HepG2 (cell line): ENCODE measurements at regions not wholly inside any gene's neighbourhood (a gene's known extent, or its start where the extent isn't known, plus 50 kb on each side); places are given as distances from the start of the nearest gene placed in this dataset.

ENCODE experiments used
- GATAD1 ChIP-seq: IDR thresholded peaks from 2 replicates; pipeline ENCODE4 v1.6.1; 2016; ENCODE audit warnings: missing genetic modification reagents, missing compliant biosample characterization
- PRMT3 ChIP-seq: sonication (generic); formaldehyde crosslinking; IDR thresholded peaks from 2 replicates; pipeline ENCODE4 v1.8.1; 2022; ENCODE audit warnings: low read depth, mild to moderate bottlenecking, moderate library complexity, missing genetic modification reagents, borderline replicate concordance
- SP5 ChIP-seq: IDR thresholded peaks from 2 replicates; pipeline ENCODE4 v1.6.1; 2016; ENCODE audit warnings: low read depth, borderline replicate concordance
- ZNF136 ChIP-seq: sonication (generic); formaldehyde crosslinking; IDR thresholded peaks from 2 replicates; pipeline ENCODE4 v1.8.1; 2022; ENCODE audit warnings: low read depth, mild to moderate bottlenecking, moderate library complexity, missing genetic modification reagents
- ZNF207 ChIP-seq: fragments of 450-650 bp; IDR thresholded peaks from 2 replicates; pipeline ENCODE4 v1.6.1; 2016; ENCODE audit warnings: antibody characterized with exemption, borderline replicate concordance
- ZNF333 ChIP-seq: sonication (generic); formaldehyde crosslinking; IDR thresholded peaks from 2 replicates; pipeline ENCODE4 v1.4.0; 2020; ENCODE audit warnings: mild to moderate bottlenecking, missing genetic modification reagents, borderline replicate concordance
- TF ChIP-seq, protein P1 (sequence below), 2 experiments: sonication (generic) in 1 of 2; formaldehyde crosslinking in 1 of 2; IDR thresholded peaks; 2 replicates each; pipeline versions ENCODE4 v1.6.1 to v1.9.0; 2014 to 2022; ENCODE audit warnings: antibody characterized with exemption in 1 of 2, borderline replicate concordance in 1 of 2, inconsistent platforms in 1 of 2, low read depth in 1 of 2, missing genetic modification reagents in 1 of 2
- TF ChIP-seq, protein P2 (sequence below): sonication (generic); formaldehyde crosslinking; conservative IDR thresholded peaks from 2 replicates; pipeline ENCODE4 v1.4.0; 2020; ENCODE audit warnings: mild to moderate bottlenecking, missing genetic modification reagents, moderate library complexity
- TF ChIP-seq, protein P3 (sequence below): sonication (generic); formaldehyde crosslinking; IDR thresholded peaks from 2 replicates; pipeline ENCODE4 v1.4.0; 2020; ENCODE audit warnings: missing genetic modification reagents, borderline replicate concordance

DNA sequence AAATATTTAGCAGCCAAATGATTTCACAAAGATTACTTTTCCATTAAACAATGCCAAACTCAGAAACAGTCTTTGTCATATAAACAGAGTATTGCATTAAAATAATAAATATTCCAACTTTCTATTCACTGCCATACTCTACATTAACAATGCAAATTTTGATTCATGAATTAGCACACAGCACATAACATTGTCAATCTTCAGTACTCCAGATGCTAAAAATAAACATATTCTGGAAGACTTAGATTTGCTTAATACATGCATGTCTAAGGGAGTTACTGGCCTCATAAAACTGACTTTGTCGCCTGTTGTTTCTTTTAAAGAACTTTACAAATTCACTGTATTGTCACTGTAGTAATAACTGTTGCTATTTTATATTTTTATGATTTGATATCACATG is 131.6 kb downstream of the TMEM144 start (continued):
- TF ChIP-seq, protein P1, sequence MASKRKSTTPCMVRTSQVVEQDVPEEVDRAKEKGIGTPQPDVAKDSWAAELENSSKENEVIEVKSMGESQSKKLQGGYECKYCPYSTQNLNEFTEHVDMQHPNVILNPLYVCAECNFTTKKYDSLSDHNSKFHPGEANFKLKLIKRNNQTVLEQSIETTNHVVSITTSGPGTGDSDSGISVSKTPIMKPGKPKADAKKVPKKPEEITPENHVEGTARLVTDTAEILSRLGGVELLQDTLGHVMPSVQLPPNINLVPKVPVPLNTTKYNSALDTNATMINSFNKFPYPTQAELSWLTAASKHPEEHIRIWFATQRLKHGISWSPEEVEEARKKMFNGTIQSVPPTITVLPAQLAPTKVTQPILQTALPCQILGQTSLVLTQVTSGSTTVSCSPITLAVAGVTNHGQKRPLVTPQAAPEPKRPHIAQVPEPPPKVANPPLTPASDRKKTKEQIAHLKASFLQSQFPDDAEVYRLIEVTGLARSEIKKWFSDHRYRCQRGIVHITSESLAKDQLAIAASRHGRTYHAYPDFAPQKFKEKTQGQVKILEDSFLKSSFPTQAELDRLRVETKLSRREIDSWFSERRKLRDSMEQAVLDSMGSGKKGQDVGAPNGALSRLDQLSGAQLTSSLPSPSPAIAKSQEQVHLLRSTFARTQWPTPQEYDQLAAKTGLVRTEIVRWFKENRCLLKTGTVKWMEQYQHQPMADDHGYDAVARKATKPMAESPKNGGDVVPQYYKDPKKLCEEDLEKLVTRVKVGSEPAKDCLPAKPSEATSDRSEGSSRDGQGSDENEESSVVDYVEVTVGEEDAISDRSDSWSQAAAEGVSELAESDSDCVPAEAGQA (IDR thresholded peaks at IDR 0.05; ENCODE audit: low read depth) = no peak
- TF ChIP-seq, protein P1 (CRISPR knock-in tag; IDR thresholded peaks at IDR 0.05; ENCODE audit: borderline replicate concordance) = no peak
- TF ChIP-seq PRMT3 = no peak
- no peak for TF ChIP-seq ZNF333 (CRISPR knock-in tag)
- no peak for TF ChIP-seq ZNF207
- TF ChIP-seq, protein P2, sequence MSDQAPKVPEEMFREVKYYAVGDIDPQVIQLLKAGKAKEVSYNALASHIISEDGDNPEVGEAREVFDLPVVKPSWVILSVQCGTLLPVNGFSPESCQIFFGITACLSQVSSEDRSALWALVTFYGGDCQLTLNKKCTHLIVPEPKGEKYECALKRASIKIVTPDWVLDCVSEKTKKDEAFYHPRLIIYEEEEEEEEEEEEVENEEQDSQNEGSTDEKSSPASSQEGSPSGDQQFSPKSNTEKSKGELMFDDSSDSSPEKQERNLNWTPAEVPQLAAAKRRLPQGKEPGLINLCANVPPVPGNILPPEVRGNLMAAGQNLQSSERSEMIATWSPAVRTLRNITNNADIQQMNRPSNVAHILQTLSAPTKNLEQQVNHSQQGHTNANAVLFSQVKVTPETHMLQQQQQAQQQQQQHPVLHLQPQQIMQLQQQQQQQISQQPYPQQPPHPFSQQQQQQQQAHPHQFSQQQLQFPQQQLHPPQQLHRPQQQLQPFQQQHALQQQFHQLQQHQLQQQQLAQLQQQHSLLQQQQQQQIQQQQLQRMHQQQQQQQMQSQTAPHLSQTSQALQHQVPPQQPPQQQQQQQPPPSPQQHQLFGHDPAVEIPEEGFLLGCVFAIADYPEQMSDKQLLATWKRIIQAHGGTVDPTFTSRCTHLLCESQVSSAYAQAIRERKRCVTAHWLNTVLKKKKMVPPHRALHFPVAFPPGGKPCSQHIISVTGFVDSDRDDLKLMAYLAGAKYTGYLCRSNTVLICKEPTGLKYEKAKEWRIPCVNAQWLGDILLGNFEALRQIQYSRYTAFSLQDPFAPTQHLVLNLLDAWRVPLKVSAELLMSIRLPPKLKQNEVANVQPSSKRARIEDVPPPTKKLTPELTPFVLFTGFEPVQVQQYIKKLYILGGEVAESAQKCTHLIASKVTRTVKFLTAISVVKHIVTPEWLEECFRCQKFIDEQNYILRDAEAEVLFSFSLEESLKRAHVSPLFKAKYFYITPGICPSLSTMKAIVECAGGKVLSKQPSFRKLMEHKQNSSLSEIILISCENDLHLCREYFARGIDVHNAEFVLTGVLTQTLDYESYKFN (CRISPR knock-in tag) = no peak
- no peak for TF ChIP-seq GATAD1
- TF ChIP-seq, protein P3, sequence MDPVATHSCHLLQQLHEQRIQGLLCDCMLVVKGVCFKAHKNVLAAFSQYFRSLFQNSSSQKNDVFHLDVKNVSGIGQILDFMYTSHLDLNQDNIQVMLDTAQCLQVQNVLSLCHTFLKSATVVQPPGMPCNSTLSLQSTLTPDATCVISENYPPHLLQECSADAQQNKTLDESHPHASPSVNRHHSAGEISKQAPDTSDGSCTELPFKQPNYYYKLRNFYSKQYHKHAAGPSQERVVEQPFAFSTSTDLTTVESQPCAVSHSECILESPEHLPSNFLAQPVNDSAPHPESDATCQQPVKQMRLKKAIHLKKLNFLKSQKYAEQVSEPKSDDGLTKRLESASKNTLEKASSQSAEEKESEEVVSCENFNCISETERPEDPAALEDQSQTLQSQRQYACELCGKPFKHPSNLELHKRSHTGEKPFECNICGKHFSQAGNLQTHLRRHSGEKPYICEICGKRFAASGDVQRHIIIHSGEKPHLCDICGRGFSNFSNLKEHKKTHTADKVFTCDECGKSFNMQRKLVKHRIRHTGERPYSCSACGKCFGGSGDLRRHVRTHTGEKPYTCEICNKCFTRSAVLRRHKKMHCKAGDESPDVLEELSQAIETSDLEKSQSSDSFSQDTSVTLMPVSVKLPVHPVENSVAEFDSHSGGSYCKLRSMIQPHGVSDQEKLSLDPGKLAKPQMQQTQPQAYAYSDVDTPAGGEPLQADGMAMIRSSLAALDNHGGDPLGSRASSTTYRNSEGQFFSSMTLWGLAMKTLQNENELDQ (CRISPR knock-in tag) = no peak
- TF ChIP-seq ZNF136 = no peak
- no peak for TF ChIP-seq SP5 (CRISPR knock-in tag)
